Vagina (tissue), 2 donors: ENCODE measurements at regions not wholly inside any gene's neighbourhood (a gene's known extent, or its start where the extent isn't known, plus 50 kb on each side); places are given as distances from the start of the nearest gene placed in this dataset.

Experiments
- CTCF ChIP-seq, 3 experiments: fragments of 450-650 bp in 2 of 3; fragments of 200-600 bp in 1 of 3; sonication (generic) in 1 of 3; IDR thresholded peaks; one replicate each; pipeline ENCODE4 v1.5.1; 2017 to 2019; ENCODE audit warnings: antibody characterized with exemption in 3 of 3, mild to moderate bottlenecking in 2 of 3, moderate library complexity in 2 of 3
- POLR2A ChIP-seq, 2 donors: fragments of 450-650 bp; IDR thresholded peaks; one replicate each; pipeline ENCODE4 v1.6.1; 2017; ENCODE audit warnings: antibody characterized with exemption in 2 of 2, mild to moderate bottlenecking in 2 of 2, moderate library complexity in 2 of 2
- POLR2AphosphoS5 ChIP-seq, 2 donors: sonication (generic); formaldehyde crosslinking; IDR thresholded peaks; one replicate each; pipeline ENCODE4 v1.9.0; 2017; ENCODE audit warnings: antibody characterized with exemption in 2 of 2, mild to moderate bottlenecking in 2 of 2, low read depth in 1 of 2; ENCODE audit not compliant: insufficient read depth in 1 of 2

- no peak for TF ChIP-seq POLR2AphosphoS5 (IDR thresholded peaks at IDR 0.05; ENCODE audit: insufficient read depth in 1 of 2, low read depth in 1 of 2)
- TF ChIP-seq POLR2A (IDR thresholded peaks at IDR 0.05) = no peak
- TF ChIP-seq CTCF (IDR thresholded peaks at IDR 0.05) = no peak
Measured at GRCh38 chr18:27447451-27447881, 262.4 kb upstream of the CHST9 start.
